ENCODE measurements at regions not wholly inside any gene's neighbourhood (a gene's known extent, or its start where the extent isn't known, plus 50 kb on each side); places are given as distances from the start of the nearest gene placed in this dataset.

GRCh38 chr13:74768521-74769085 is 634.4 kb upstream of the KLF12 start:
- TF ChIP-seq CTCF (conservative IDR thresholded peaks at IDR 0.05; ENCODE audit: low read depth in 2 of 2) (no peak), ZNF331 (CRISPR knock-in tag; IDR thresholded peaks at IDR 0.05; ENCODE audit: low read depth) (no peak), NANOG (IDR thresholded peaks at IDR 0.05; ENCODE audit: borderline replicate concordance) (no peak), EZH2 (IDR thresholded peaks at IDR 0.05; ENCODE audit: low read depth, unreplicated experiment) (no peak)
- TF ChIP-seq, protein P1, sequence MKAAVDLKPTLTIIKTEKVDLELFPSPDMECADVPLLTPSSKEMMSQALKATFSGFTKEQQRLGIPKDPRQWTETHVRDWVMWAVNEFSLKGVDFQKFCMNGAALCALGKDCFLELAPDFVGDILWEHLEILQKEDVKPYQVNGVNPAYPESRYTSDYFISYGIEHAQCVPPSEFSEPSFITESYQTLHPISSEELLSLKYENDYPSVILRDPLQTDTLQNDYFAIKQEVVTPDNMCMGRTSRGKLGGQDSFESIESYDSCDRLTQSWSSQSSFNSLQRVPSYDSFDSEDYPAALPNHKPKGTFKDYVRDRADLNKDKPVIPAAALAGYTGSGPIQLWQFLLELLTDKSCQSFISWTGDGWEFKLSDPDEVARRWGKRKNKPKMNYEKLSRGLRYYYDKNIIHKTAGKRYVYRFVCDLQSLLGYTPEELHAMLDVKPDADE (IDR thresholded peaks at IDR 0.05) = no peak
